ENCODE measurements at regions not wholly inside any gene's neighbourhood (a gene's known extent, or its start where the extent isn't known, plus 50 kb on each side); places are given as distances from the start of the nearest gene placed in this dataset.

DNA sequence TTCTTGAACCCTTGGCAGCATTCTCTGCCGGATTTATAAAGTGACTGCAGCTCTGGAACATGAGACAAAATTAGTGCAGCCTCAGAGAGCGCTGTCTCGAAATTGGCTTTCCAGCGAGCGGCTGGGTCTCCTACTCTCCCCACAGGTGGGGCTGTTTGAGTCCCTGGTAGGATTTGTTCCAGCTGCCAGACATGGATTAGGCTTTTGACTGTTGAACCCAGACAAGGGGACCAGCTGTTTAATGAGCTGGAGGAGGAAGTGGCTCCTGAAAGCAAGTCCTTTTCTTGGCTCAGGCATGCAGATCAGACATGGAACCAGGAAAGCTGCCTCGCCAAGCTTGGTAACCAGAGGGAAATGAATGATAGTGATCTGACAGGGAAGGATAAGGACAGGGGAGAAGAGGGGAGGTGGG lies 69.6 kb downstream of the UBIAD1 start:
- Histone ChIP-seq H3K27me3 (ENCODE audit: insufficient read depth in 3 of 3, low read length in 2 of 3) (no peaks in the 10 kb centered on the region), H3K4me3 (no peak overlapping the region), H3K27ac (no peak overlapping the region), H3K36me3 (ENCODE audit: insufficient read depth in 1 of 2, low read depth in 1 of 2) (no peaks in the 10 kb centered on the region), H3K9me3 (no peaks in the 10 kb centered on the region), H3K4me1 (peaks cover 14% of the 10 kb centered on the region)
- DNase-seq (no peak), ATAC-seq (no peak)
- 54 to 65% (median 56%) methylated on average over 6 of the region's 6 CpGs for WGBS, 3 donors
- intact Hi-C loops (cut with DNase I), result no loop called here
- TF ChIP-seq, protein P1, sequence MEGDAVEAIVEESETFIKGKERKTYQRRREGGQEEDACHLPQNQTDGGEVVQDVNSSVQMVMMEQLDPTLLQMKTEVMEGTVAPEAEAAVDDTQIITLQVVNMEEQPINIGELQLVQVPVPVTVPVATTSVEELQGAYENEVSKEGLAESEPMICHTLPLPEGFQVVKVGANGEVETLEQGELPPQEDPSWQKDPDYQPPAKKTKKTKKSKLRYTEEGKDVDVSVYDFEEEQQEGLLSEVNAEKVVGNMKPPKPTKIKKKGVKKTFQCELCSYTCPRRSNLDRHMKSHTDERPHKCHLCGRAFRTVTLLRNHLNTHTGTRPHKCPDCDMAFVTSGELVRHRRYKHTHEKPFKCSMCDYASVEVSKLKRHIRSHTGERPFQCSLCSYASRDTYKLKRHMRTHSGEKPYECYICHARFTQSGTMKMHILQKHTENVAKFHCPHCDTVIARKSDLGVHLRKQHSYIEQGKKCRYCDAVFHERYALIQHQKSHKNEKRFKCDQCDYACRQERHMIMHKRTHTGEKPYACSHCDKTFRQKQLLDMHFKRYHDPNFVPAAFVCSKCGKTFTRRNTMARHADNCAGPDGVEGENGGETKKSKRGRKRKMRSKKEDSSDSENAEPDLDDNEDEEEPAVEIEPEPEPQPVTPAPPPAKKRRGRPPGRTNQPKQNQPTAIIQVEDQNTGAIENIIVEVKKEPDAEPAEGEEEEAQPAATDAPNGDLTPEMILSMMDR (IDR thresholded peaks at IDR 0.05), result no peak

DNA sequence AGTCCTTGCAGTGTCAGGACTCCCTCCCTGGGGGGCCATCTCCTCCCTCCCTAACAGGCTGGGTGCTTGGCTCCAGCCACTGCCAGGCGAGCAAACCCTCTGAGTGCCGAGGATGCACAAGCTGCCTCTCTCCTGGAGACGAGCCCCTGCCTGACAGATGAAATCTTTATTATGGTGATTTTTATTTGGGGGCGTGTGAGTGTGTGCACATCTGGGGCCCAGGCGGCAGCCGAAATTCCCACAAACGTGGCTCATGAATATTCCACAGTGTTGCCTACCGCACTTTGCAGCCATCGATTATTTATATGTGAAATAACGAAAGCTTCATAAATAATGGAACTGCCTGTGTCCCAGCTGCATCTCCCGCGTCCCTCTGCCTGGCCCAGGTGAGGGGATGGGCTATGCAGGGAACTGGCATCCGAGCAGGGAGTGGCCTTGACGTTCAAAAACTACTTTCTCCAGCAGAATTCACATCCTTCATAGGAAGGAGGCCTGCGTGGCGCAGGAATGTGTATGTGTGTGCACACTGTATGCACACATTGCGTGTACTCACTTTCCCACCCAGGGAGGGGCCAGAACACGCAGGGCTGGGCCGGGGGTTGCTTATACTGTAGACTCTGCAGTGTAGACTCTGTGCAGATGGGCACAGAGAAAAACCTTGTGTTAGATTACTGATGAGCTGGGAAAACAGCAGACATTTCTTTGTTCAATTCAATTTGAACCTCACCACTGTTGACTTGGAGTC lies 73.1 kb downstream of the UBIAD1 start:
- DNase-seq, result no peak
- 63 to 71% (median 69%) methylated on average over 19 of the region's 19 CpGs for WGBS, 3 donors
- Histone ChIP-seq H3K9me3 (no peaks in the 10 kb centered on the region), H3K36me3 (ENCODE audit: insufficient read depth in 1 of 2, low read depth in 1 of 2) (no peaks in the 10 kb centered on the region), H3K4me1 (no peaks in the 10 kb centered on the region), H3K27ac (no peak overlapping the region), H3K4me3 (no peak overlapping the region), H3K27me3 (ENCODE audit: insufficient read depth in 3 of 3, low read length in 2 of 3) (no peaks in the 10 kb centered on the region)
- intact Hi-C loops (cut with DNase I), result no loop called here
- TF ChIP-seq, protein P1 (IDR thresholded peaks at IDR 0.05), result no peak
- no peak for ATAC-seq

DNA sequence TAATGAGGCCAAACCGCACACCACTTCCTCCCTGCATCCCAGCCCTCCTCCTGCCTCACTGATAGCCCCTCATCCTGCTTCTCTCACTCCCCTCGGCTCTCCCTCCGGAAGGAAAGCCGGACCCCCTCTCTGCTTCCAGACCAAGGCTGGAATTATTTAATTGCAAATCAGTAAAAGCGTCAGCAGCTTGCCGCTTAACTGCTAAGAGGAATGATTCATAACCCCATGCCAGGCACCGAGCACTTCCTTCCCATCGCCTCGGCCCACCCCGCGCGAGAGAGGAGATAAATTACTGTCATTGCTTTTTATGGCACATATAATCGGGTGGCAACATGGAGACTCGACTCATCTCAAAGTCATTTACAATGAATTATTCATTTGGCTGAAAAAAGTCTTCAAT lies 77.3 kb downstream of the UBIAD1 start:
- H3K27me3 ChIP-seq (ENCODE audit: insufficient read depth in 3 of 3, low read length in 2 of 3), result peaks cover 0 to 4% (median 0%) of the 10 kb centered on the region in 3 donors
- ATAC-seq, result no peak

DNA sequence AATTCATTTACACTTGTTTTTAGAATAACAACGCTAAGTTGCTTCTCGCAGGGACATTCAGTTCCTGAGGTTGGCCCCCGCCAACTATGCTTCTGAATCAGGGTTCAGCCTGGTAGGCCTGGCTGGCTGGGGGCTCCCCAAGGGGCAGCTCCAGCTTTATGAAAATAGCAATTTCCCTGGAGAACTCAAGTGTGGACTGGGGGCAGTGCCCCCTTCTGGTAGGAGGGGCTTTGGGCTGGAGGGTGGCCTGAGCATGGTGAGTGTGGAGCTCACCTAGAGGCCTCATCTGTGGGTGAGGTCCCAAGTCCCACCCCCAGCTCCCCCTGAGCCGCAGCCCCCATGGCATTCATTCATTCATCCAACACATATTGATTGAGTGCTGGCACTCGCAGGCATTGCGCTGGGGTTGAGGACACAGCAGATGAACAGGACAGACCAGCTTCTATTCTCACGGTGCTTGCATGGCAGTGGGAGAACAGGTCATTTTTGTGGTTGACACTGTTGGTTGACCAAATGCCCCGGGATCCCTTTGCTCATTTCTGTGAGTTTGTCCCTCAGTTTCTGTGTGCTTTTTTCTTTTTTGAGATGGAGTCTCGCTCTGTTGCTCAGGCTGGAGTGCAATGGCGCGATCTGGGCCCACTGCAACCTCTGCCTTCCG lies 79.2 kb downstream of the UBIAD1 start:
- WGBS, 3 donors, result 92 to 95% (median 94%) methylated on average over 12 of the region's 12 CpGs
- H3K9me3 ChIP-seq, result no peaks in the 10 kb centered on the region
- no peaks in the 10 kb centered on the region for H3K36me3 ChIP-seq (ENCODE audit: insufficient read depth in 1 of 2, low read depth in 1 of 2)
- H3K4me1 ChIP-seq, result no peaks in the 10 kb centered on the region
- TF ChIP-seq, protein P1 (IDR thresholded peaks at IDR 0.05), result no peak
- H3K4me3 ChIP-seq, result no peak overlapping the region
- DNase-seq (no peak), ATAC-seq (no peak)
- peaks cover 0 to 19% (median 0%) of the 10 kb centered on the region in 3 donors for H3K27me3 ChIP-seq (ENCODE audit: insufficient read depth in 3 of 3, low read length in 2 of 3)
- no peak overlapping the region for H3K27ac ChIP-seq
- intact Hi-C loops (cut with DNase I), result no loop called here

More for the DNA sequence above, 77.3 kb downstream of the UBIAD1 start:
- H3K4me3 ChIP-seq, result no peak overlapping the region
- no peaks in the 10 kb centered on the region for H3K36me3 ChIP-seq (ENCODE audit: insufficient read depth in 1 of 2, low read depth in 1 of 2)
- 25 to 32% (median 31%) methylated on average over 14 of the region's 14 CpGs for WGBS, 3 donors
- H3K4me1 ChIP-seq, result no peaks in the 10 kb centered on the region
- TF ChIP-seq, protein P1 (IDR thresholded peaks at IDR 0.05), result no peak
- no peaks in the 10 kb centered on the region for H3K9me3 ChIP-seq
- intact Hi-C loops (cut with DNase I), result no loop called here
- H3K27ac ChIP-seq, result no peak overlapping the region
- DNase-seq, result no peak

Data from psoas muscle (tissue), 7 donors.